ENCODE measurements at regions not wholly inside any gene's neighbourhood (a gene's known extent, or its start where the extent isn't known, plus 50 kb on each side); places are given as distances from the start of the nearest gene placed in this dataset.

DNA sequence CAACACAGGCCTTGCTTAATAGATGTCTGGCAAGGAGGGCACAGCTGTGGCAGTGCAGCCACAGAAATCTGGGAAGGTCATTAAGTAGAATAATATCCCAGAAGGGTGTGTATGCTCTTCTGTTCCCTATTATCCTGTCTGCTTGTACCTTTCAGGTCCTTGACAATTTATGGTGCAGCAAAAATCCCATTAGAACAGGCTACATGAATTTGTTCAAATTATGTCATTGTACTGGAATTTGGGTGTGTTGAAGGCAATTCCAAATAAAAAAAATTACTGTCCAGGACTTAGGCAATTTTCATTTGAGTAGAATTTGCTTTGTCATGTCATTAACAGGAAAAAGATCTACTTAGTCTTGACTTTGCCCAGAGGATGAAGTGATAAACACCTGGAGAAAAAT, 192.1 kb downstream of the IDS start:
- Histone ChIP-seq H4K20me1 (ENCODE audit: control insufficient read depth, insufficient read depth, low read length, poor library complexity, severe bottlenecking) (no peaks in the 10 kb centered on the region), H3K4me1 (ENCODE audit: control insufficient read depth in 2 of 2, insufficient read depth in 2 of 2, low read length in 2 of 2) (no peaks in the 10 kb centered on the region), H2AFZ (ENCODE audit: insufficient read depth, low read depth, low read length, poor library complexity, severe bottlenecking) (no peak overlapping the region), H3K36me3 (replicated peaks in 1 of 2; ENCODE audit: control extremely low read depth in 1 of 2, control insufficient read depth in 1 of 2, extremely low read depth in 1 of 2, insufficient read depth in 2 of 2, low read length in 1 of 2) (no peaks in the 10 kb centered on the region), H3K4me3 (ENCODE audit: control extremely low read depth in 1 of 5, extremely low read depth in 1 of 5, insufficient read depth in 1 of 5, low read depth in 2 of 5, low read length in 4 of 5) (no peak overlapping the region), H3K27ac (ENCODE audit: low read length in 2 of 2) (no peak overlapping the region), H3K9me3 (ENCODE audit: control extremely low read depth in 1 of 3, control insufficient read depth in 2 of 3, insufficient read depth in 1 of 3, low read length in 2 of 3) (no peaks in the 10 kb centered on the region), H3K9ac (ENCODE audit: low read length) (no peak overlapping the region), H3K79me2 (ENCODE audit: control insufficient read depth, insufficient read depth, low read length) (no peaks in the 10 kb centered on the region), H3K4me2 (replicated peaks; ENCODE audit: low read depth, low read length, poor library complexity, severe bottlenecking) (no peak overlapping the region), H3K27me3 (replicated peaks in 1 of 4; ENCODE audit: control extremely low read depth in 1 of 4, control insufficient read depth in 3 of 4, insufficient read depth in 4 of 4, low read length in 3 of 4) (no peaks in the 10 kb centered on the region)
- no peaks in the 10 kb centered on the region for H3K27me3 Mint-ChIP-seq
- no peaks in the 10 kb centered on the region for H3K9me3 Mint-ChIP-seq (ENCODE audit: insufficient read depth)
- no peak for TF ChIP-seq EZH2 (IDR thresholded peaks at IDR 0.05; ENCODE audit: borderline replicate concordance, insufficient read depth, low read depth, low read length, poor library complexity, severe bottlenecking)
- TF ChIP-seq, protein P1, sequence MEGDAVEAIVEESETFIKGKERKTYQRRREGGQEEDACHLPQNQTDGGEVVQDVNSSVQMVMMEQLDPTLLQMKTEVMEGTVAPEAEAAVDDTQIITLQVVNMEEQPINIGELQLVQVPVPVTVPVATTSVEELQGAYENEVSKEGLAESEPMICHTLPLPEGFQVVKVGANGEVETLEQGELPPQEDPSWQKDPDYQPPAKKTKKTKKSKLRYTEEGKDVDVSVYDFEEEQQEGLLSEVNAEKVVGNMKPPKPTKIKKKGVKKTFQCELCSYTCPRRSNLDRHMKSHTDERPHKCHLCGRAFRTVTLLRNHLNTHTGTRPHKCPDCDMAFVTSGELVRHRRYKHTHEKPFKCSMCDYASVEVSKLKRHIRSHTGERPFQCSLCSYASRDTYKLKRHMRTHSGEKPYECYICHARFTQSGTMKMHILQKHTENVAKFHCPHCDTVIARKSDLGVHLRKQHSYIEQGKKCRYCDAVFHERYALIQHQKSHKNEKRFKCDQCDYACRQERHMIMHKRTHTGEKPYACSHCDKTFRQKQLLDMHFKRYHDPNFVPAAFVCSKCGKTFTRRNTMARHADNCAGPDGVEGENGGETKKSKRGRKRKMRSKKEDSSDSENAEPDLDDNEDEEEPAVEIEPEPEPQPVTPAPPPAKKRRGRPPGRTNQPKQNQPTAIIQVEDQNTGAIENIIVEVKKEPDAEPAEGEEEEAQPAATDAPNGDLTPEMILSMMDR (IDR thresholded peaks at IDR 0.05) = no peak
- CTCF ChIA-PET = no interaction called here
- POLR2A ChIA-PET = no interaction called here
- no peaks in the 10 kb centered on the region for H3K4me1 Mint-ChIP-seq
- no peak for ATAC-seq (ENCODE audit: low read depth)
- intact Hi-C loops (cut with micrococcal nuclease) = no loop called here
- no peak overlapping the region for H3K27ac Mint-ChIP-seq
- no peak for DNase-seq
- no peak overlapping the region for H3K4me3 Mint-ChIP-seq

DNA sequence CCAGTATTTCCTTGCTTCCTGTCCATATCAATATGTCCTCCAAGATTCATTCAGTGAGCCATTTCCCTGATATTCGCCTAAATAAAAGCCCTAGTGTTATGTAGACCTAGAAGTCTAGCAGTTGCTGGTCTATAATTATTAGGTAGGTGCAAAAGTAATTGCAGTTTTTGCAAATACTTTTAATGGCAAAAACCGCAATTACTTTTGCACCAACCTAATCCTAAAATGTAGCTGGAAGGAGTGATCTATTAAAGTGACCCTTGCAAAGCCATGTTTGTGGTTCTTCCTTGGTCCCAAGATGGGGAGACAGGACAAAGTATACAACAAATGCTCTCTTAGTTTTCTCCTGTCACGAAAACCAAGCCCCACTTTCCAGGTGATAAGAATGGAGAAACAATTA, 193.0 kb downstream of the IDS start:
- POLR2A ChIA-PET = no interaction called here
- H3K36me3 ChIP-seq (replicated peaks in 1 of 2; ENCODE audit: control extremely low read depth in 1 of 2, control insufficient read depth in 1 of 2, extremely low read depth in 1 of 2, insufficient read depth in 2 of 2, low read length in 1 of 2) = no peaks in the 10 kb centered on the region
- H3K9ac ChIP-seq (ENCODE audit: low read length) = no peak overlapping the region
- Mint-ChIP-seq H3K27ac (no peak overlapping the region), H3K4me1 (no peaks in the 10 kb centered on the region), H3K9me3 (ENCODE audit: insufficient read depth) (no peaks in the 10 kb centered on the region), H3K27me3 (no peaks in the 10 kb centered on the region), H3K4me3 (no peak overlapping the region)
- CTCF ChIA-PET = no interaction called here
- H4K20me1 ChIP-seq (ENCODE audit: control insufficient read depth, insufficient read depth, low read length, poor library complexity, severe bottlenecking) = no peaks in the 10 kb centered on the region
- H3K27ac ChIP-seq (ENCODE audit: low read length in 2 of 2) = no peak overlapping the region
- intact Hi-C loops (cut with micrococcal nuclease) = no loop called here
- H3K4me1 ChIP-seq (ENCODE audit: control insufficient read depth in 2 of 2, insufficient read depth in 2 of 2, low read length in 2 of 2) = no peaks in the 10 kb centered on the region
- no peak for TF ChIP-seq EZH2 (IDR thresholded peaks at IDR 0.05; ENCODE audit: borderline replicate concordance, insufficient read depth, low read depth, low read length, poor library complexity, severe bottlenecking)
- TF ChIP-seq, protein P1 (IDR thresholded peaks at IDR 0.05) = no peak
- H3K9me3 ChIP-seq (ENCODE audit: control extremely low read depth in 1 of 3, control insufficient read depth in 2 of 3, insufficient read depth in 1 of 3, low read length in 2 of 3) = no peaks in the 10 kb centered on the region
- ATAC-seq (ENCODE audit: low read depth) (no peak), DNase-seq (no peak)
- no peaks in the 10 kb centered on the region for H3K27me3 ChIP-seq (replicated peaks in 1 of 4; ENCODE audit: control extremely low read depth in 1 of 4, control insufficient read depth in 3 of 4, insufficient read depth in 4 of 4, low read length in 3 of 4)
- no CpG with 5 or more reads among the region's 3 CpGs for WGBS (ENCODE audit: insufficient coverage)
- no peak overlapping the region for H3K4me3 ChIP-seq (ENCODE audit: control extremely low read depth in 1 of 5, extremely low read depth in 1 of 5, insufficient read depth in 1 of 5, low read depth in 2 of 5, low read length in 4 of 5)
- no peak overlapping the region for H3K4me2 ChIP-seq (replicated peaks; ENCODE audit: low read depth, low read length, poor library complexity, severe bottlenecking)
- H2AFZ ChIP-seq (ENCODE audit: insufficient read depth, low read depth, low read length, poor library complexity, severe bottlenecking) = no peak overlapping the region
- H3K79me2 ChIP-seq (ENCODE audit: control insufficient read depth, insufficient read depth, low read length) = no peaks in the 10 kb centered on the region
